ENCODE measurements at regions not wholly inside any gene's neighbourhood (a gene's known extent, or its start where the extent isn't known, plus 50 kb on each side); places are given as distances from the start of the nearest gene placed in this dataset.

GRCh38 chr18:66328296-66328878 lies 275.5 kb downstream of the CDH19 start:
- Histone ChIP-seq H3K27me3 (no peaks in the 10 kb centered on the region), H3K4me1 (no peaks in the 10 kb centered on the region), H3K9me3 (no peaks in the 10 kb centered on the region), H3K36me3 (no peaks in the 10 kb centered on the region), H3K4me3 (no peak overlapping the region), H3K27ac (no peak overlapping the region)
- intact Hi-C loops (cut with DNase I), result no loop called here
- no peak for DNase-seq
- no peak for TF ChIP-seq CTCF (IDR thresholded peaks at IDR 0.05)
- ATAC-seq, result no peak

GRCh38 chr18:66325251-66325650 lies 278.6 kb downstream of the CDH19 start:
- no peak for TF ChIP-seq CTCF (IDR thresholded peaks at IDR 0.05)

GRCh38 chr18:66324616-66325015 lies 279.3 kb downstream of the CDH19 start:
- DNase-seq (no peak), ATAC-seq (no peak)
- H3K27me3 ChIP-seq, result no peaks in the 10 kb centered on the region
- intact Hi-C loops (cut with DNase I), result no loop called here
- TF ChIP-seq CTCF (IDR thresholded peaks at IDR 0.05), result no peak
- H3K36me3 ChIP-seq, result no peaks in the 10 kb centered on the region
- no peaks in the 10 kb centered on the region for H3K9me3 ChIP-seq
- H3K4me3 ChIP-seq, result no peak overlapping the region
- H3K27ac ChIP-seq, result no peak overlapping the region
- no peaks in the 10 kb centered on the region for H3K4me1 ChIP-seq

More at GRCh38 chr18:66325251-66325650, 278.6 kb downstream of the CDH19 start:
- DNase-seq (no peak), ATAC-seq (no peak)
- Histone ChIP-seq H3K27me3 (no peaks in the 10 kb centered on the region), H3K4me1 (no peaks in the 10 kb centered on the region), H3K27ac (no peak overlapping the region), H3K9me3 (no peaks in the 10 kb centered on the region), H3K4me3 (no peak overlapping the region), H3K36me3 (no peaks in the 10 kb centered on the region)
- intact Hi-C loops (cut with DNase I), result no loop called here

- H3K9me3 ChIP-seq, result no peaks in the 10 kb centered on the region
- intact Hi-C loops (cut with DNase I), result no loop called here
Observed at GRCh38 chr18:66317243-66318090, 286.4 kb downstream of the CDH19 start.

GRCh38 chr18:66316701-66317100 lies 287.2 kb downstream of the CDH19 start:
- no peaks in the 10 kb centered on the region for H3K4me1 ChIP-seq
- no peak for TF ChIP-seq CTCF (IDR thresholded peaks at IDR 0.05)
- intact Hi-C loops (cut with DNase I), result no loop called here
- no peaks in the 10 kb centered on the region for H3K36me3 ChIP-seq
- no peak overlapping the region for H3K4me3 ChIP-seq
- ATAC-seq, result no peak
- no peak for DNase-seq
- no peaks in the 10 kb centered on the region for H3K9me3 ChIP-seq
- no peaks in the 10 kb centered on the region for H3K27me3 ChIP-seq
- no peak overlapping the region for H3K27ac ChIP-seq

More at GRCh38 chr18:66317243-66318090, 286.4 kb downstream of the CDH19 start:
- Histone ChIP-seq H3K27ac (no peak overlapping the region), H3K4me3 (no peak overlapping the region), H3K4me1 (no peaks in the 10 kb centered on the region), H3K27me3 (no peaks in the 10 kb centered on the region), H3K36me3 (no peaks in the 10 kb centered on the region)
- DNase-seq, result no peak
- no peak for TF ChIP-seq CTCF (IDR thresholded peaks at IDR 0.05)
- no peak for ATAC-seq

Data from upper lobe of right lung (tissue), 1 donor.